Activated T-helper 17 cell treated with anti-CD3 and anti-CD28 coated beads, Interleukin-2, amount 50 U/mL, for 72 hours (primary cell): ENCODE measurements at regions not wholly inside any gene's neighbourhood (a gene's known extent, or its start where the extent isn't known, plus 50 kb on each side); places are given as distances from the start of the nearest gene placed in this dataset.
A peak's percentile ranks its signal among the peaks of the same experiment; 100 is the strongest.

Experiments
- ATAC-seq: fragments of 150-1000 bp; cut with Tn5 transposase; replicated peaks from 2 replicates; pipeline ENCODE4 v1.10.0; 2021; ENCODE audit warnings: mild to moderate bottlenecking, moderate library complexity
- H3K27ac Mint-ChIP-seq: one replicate; pipeline ENCODE4 v1.8.0; 2022; ENCODE audit warnings: mixed read lengths
- H3K27me3 Mint-ChIP-seq: one replicate; pipeline ENCODE4 v1.8.0; 2022; ENCODE audit warnings: mixed read lengths
- H3K36me3 Mint-ChIP-seq: one replicate; pipeline ENCODE4 v1.8.0; 2022; ENCODE audit warnings: low read depth, mild to moderate bottlenecking, mixed read lengths
- H3K4me1 Mint-ChIP-seq: one replicate; pipeline ENCODE4 v1.8.0; 2022; ENCODE audit warnings: mixed read lengths
- H3K4me3 Mint-ChIP-seq: one replicate; pipeline ENCODE4 v1.8.0; 2022; ENCODE audit warnings: mild to moderate bottlenecking, mixed read lengths
- H3K9me3 Mint-ChIP-seq: one replicate; pipeline ENCODE4 v1.8.0; 2022; ENCODE audit warnings: mixed read lengths

DNA sequence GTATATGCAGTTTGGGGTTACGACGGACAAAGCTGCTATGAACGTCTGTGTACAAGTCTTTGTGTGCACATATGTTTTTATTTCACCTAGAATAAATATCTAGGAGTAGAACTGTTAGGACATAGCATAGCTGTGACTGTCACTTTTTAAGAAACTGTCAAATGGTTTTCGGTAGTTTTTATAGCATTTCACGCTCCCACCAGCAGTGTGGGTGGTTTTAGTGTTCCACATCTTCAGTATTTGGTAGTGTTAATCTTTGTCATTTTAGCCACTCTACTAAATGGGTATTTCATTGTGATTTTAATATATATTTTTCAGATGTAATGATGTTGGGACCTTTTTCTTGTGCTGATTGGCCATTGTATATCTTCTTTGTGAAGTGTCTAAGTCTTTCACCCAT lies 109.1 kb upstream of the BCAT1 start:
- no peak overlapping the region for H3K27ac Mint-ChIP-seq

DNA sequence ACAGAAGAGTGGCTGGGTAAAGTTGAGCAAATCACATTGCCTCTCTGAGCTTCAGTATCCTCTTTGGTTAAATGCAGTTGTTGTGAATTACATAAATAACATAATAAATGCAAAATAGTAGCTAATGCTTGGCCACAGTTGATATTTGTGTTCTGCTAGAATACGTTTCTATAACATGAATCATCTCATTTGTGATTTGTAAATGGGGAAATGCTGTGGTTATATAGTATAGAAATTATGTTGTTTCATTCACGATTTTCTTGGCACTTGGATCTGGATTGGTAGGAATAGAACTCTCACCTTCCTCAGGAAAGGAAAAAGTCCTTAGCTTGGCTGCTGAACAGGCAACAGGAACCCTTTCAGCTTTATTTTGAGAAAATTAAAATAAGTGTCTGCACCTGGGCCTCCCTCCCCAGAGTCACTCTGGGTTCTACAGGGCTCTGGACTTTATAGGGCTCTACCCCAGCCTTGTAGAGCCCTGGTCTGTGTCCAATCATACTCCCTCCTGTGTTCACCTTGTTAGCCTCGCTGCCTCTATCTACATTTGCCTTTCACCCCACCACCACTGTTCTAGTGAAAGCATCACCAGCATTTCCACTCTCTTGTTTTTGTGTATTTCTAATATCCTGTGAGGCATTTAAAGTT lies 107.7 kb upstream of the BCAT1 start:
- Mint-ChIP-seq H3K27me3 (no peaks in the 10 kb centered on the region), H3K4me1 (peaks cover 29% of the 10 kb centered on the region), H3K4me3 (peak overlapping the region; percentile 94), H3K36me3 (peaks cover 9% of the 10 kb centered on the region), H3K27ac (no peak overlapping the region), H3K9me3 (no peaks in the 10 kb centered on the region)
- ATAC-seq: no peak

More for the DNA sequence above, 109.1 kb upstream of the BCAT1 start:
- Mint-ChIP-seq H3K4me1 (peaks cover 22% of the 10 kb centered on the region), H3K4me3 (peak overlapping the region; percentile 7), H3K36me3 (peaks cover 6% of the 10 kb centered on the region), H3K9me3 (no peaks in the 10 kb centered on the region), H3K27me3 (no peaks in the 10 kb centered on the region)
- no peak for ATAC-seq

DNA sequence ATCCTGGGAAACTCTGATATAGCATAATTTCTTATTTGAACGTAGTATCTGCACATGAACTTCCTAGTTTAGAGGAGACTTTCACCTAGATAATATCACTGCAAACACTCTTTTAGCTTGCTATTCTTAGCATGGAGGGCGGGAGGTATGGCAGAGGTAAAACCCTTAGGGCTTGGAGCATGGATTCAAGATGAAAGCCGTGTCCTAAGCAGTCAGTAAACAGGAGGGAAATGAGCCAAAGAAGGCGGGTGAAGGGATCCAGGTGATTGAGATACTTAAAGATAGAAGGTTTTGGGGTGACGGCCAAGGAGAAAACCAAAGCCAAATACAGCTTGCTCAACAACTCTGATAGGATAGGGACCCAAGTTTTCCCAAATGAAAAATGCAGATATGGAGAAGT lies 107.1 kb upstream of the BCAT1 start:
- ATAC-seq: no peak
- peaks cover 34% of the 10 kb centered on the region for H3K4me1 Mint-ChIP-seq
- H3K27ac Mint-ChIP-seq: peak overlapping the region; percentile 38

DNA sequence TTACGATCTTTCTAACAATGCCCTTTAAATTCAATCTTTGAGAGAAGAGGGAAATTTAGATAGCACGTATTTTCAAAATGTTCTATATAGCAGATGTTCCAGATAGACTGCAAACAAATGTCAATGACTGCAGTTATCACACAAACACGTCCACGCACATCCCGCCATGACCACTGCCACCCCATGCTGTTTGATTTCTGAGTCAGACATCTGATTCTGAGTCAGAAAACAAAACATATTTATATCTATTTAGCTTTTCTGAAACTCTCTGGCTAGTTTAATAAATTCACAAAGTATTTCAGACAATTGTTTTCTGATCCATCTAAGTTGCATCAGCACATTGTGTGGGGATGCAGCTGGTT lies 105.9 kb upstream of the BCAT1 start:
- Mint-ChIP-seq H3K4me1 (peaks cover 38% of the 10 kb centered on the region), H3K4me3 (peak overlapping the region; percentile 94), H3K36me3 (peaks cover 9% of the 10 kb centered on the region), H3K27ac (peak overlapping the region; percentile 92), H3K27me3 (no peaks in the 10 kb centered on the region), H3K9me3 (no peaks in the 10 kb centered on the region)
- ATAC-seq: peak; percentile 53

More for the DNA sequence above, 107.1 kb upstream of the BCAT1 start:
- peak overlapping the region; percentile 94 for H3K4me3 Mint-ChIP-seq
- peaks cover 9% of the 10 kb centered on the region for H3K36me3 Mint-ChIP-seq
- no peaks in the 10 kb centered on the region for H3K27me3 Mint-ChIP-seq
- H3K9me3 Mint-ChIP-seq: no peaks in the 10 kb centered on the region

DNA sequence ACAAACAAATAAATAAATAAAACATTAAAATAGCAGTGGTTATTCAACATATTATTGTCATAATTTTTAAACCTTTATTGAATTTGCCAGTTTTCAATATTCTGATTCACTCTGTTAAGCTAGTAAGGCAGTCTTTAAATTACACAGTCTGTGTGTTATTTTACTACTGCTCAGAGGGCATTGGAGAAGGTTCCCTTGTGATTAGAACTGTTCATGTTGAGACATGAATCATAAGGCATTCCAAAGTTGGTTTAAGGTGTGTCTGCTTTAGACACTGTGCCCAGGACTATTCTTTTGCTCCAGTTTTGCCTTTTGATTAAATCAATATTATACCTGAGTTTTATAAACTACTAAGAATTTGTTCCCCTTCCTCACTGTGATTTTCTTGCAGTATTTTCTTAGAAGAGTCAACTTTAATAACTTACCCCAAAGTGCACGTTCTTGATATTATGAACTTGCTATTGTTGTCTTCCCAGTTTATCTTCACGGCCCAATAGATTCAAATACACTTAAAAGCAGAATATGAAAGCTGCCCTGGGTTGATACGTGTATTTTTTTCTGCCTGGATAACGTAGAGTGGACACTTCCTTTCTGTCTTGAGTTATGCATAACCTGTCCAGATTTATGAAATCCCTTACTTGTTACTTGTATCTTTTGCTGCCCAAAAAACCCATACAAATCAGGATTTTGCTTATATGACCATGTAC lies 105.3 kb upstream of the BCAT1 start:
- ATAC-seq: peak; percentile 15
- peak overlapping the region; percentile 94 for H3K4me3 Mint-ChIP-seq
- peak overlapping the region; percentile 92 for H3K27ac Mint-ChIP-seq
- peaks cover 9% of the 10 kb centered on the region for H3K36me3 Mint-ChIP-seq
- H3K9me3 Mint-ChIP-seq: no peaks in the 10 kb centered on the region
- H3K27me3 Mint-ChIP-seq: no peaks in the 10 kb centered on the region
- H3K4me1 Mint-ChIP-seq: peaks cover 38% of the 10 kb centered on the region

DNA sequence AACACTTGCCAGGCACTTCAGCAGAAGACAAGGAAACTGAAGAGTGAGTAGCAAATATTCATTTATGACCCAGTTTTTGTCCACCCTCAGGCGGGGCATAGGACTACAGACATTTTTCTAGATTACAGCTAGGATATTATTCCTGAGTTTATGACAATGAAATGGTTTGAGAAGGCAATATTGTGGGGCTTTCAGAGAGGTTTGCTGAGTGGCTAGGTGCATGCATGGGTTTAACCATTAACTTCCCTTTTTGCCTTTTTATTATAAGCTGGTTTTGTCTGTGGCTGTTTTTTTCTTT lies 104.0 kb upstream of the BCAT1 start:
- ATAC-seq: no peak
- no peaks in the 10 kb centered on the region for H3K9me3 Mint-ChIP-seq
- peaks cover 38% of the 10 kb centered on the region for H3K4me1 Mint-ChIP-seq
- H3K36me3 Mint-ChIP-seq: peaks cover 9% of the 10 kb centered on the region
- H3K4me3 Mint-ChIP-seq: peak overlapping the region; percentile 94
- no peaks in the 10 kb centered on the region for H3K27me3 Mint-ChIP-seq
- peak overlapping the region; percentile 97 for H3K27ac Mint-ChIP-seq

DNA sequence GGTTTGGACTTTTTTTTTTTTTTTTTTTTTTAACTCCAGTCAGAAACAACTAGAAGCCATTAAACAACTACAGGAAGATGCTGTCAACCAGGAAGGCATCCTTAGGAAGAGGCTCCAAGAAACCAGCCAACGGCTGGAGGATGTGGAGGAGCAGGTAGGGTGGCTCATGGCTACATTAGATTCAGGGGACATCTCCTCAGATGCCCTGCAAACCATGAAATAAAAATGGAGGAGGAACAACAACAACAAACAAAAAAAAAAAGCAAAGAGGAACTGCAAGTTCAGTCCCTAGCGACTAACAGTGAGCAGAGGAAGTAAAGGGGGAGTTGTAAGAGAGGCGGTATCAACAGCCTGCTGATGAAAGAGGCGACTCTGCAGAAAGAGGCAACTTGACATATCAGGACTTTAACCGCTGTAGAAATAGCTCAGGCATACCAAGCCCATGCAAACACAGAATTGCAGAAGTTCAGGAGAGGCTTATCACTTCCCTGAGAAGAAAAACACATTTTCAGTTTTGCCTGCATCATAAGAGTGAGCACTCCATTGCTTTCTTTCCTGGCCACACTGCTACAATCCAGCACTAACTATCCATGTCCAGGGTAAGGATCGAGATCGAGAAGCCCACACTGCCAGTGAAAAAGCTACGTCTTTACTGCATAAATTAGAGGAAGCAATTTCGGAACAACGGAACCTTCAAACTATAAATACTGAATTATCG lies 103.5 kb upstream of the BCAT1 start:
- Mint-ChIP-seq H3K4me1 (peaks cover 38% of the 10 kb centered on the region), H3K27me3 (no peaks in the 10 kb centered on the region), H3K4me3 (peak overlapping the region; percentile 94), H3K36me3 (peaks cover 9% of the 10 kb centered on the region), H3K27ac (peak overlapping the region; percentile 97), H3K9me3 (no peaks in the 10 kb centered on the region)
- ATAC-seq: peak; percentile 64

DNA sequence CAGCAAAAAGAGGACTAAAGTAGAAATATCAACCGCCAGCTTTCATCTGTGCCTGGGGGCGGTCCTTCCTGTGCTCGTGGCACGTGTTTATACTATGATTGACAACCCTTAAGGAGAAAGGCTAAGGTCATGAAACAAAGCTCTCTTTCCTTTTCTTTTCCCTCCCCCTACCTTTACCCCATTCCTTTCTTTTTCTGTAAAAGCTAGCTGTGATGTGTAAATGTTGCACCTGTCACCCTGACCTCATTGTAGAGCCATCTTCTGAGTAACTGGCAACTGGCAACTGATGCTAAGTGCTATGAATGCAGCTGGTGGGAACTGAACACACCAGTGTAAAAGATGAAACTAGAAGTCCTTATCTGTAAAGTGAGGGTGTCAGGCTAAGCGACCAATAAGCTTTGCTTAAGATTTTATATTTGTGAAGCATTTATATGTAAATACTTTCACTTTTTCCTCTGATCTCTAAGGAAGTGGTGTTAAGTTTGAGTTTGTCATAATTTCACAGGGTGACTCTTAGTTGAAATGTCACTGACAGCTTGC lies 102.8 kb upstream of the BCAT1 start:
- peaks cover 38% of the 10 kb centered on the region for H3K4me1 Mint-ChIP-seq
- peak; percentile 80 for ATAC-seq
- no peaks in the 10 kb centered on the region for H3K9me3 Mint-ChIP-seq
- H3K27me3 Mint-ChIP-seq: no peaks in the 10 kb centered on the region
- peak overlapping the region; percentile 94 for H3K4me3 Mint-ChIP-seq
- H3K27ac Mint-ChIP-seq: peak overlapping the region; percentile 97
- peaks cover 9% of the 10 kb centered on the region for H3K36me3 Mint-ChIP-seq

DNA sequence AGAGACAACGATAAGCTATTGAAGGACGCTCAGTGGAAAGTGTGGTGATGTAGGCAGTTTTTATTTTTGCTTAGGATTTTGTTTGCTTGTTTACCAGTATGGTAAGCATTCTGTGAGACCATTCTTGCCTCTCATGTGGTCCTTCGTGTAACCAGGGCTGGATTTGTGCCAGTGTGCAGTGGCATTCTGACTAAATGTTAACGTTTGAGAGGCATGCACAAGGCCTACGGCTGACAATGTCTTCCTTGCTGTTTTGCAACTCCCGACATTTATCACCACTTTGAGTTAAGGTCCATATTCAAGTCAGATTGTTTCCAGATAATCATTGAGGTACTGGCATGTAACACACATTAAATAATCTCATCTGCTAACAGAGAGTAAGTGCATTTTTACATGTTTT lies 102.3 kb upstream of the BCAT1 start:
- Mint-ChIP-seq H3K27ac (peak overlapping the region; percentile 97), H3K36me3 (peaks cover 9% of the 10 kb centered on the region), H3K4me1 (peaks cover 38% of the 10 kb centered on the region), H3K9me3 (no peaks in the 10 kb centered on the region), H3K27me3 (no peaks in the 10 kb centered on the region), H3K4me3 (peak overlapping the region; percentile 94)
- ATAC-seq: no peak

DNA sequence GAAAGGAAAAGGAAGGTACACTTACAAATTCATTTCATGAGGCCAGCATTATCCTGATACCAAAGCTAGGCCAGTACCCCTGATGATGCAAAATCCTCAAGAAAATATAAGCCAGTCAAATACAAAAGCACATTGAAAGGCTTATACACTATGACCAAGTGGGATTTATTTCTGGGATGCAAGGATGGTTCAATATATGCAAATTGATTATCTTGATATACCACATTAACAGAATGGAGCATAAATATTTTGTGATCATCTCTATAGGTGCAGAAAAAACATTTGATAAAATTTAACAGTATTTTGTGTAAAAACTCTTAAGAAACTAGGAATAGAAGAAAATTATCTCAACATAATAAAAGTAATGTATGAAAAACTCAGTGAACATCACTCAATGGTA lies 97.0 kb upstream of the BCAT1 start:
- H3K36me3 Mint-ChIP-seq: no peaks in the 10 kb centered on the region
- H3K27me3 Mint-ChIP-seq: peaks cover 2% of the 10 kb centered on the region
- H3K4me3 Mint-ChIP-seq: no peak overlapping the region
- H3K9me3 Mint-ChIP-seq: no peaks in the 10 kb centered on the region
- ATAC-seq: no peak
- peaks cover 3% of the 10 kb centered on the region for H3K4me1 Mint-ChIP-seq
- H3K27ac Mint-ChIP-seq: no peak overlapping the region

DNA sequence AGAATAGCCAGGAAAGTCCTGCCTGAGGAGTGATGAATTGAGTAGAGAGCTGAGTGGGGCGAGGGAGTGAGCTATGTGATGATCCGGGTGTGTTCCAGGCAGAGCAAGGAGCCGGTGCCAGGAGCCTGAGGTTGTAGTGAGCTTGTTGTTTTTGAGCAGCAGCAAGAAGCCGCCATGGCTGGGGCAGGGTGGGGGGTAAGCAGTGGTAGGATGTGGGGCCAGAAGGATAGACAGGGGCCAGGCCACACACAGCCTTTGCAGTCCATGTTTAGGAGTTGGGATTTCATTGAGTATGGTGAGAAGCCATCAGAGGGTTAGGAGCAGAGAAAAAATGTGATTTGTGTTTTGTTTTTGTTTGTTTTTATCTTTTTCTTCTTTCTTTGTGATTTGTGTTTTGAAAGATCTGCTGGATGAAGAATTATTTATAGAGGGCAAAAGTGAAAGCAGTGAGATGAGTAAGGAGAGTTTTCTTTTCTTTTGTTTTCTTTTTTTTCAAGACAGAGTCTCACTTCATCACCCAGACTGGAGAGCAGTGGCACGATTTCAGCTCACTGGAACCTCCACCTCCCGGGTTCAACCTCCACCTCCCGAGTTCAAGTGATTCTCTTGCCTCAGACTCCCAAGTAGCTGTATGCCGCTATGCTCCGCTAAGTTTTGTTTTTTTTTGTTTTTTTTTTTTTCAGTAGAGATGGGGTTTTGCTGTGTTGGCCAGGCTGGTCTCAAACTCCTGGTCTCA lies 92.3 kb upstream of the BCAT1 start:
- Mint-ChIP-seq H3K4me1 (no peaks in the 10 kb centered on the region), H3K27ac (no peak overlapping the region), H3K9me3 (no peaks in the 10 kb centered on the region), H3K36me3 (no peaks in the 10 kb centered on the region), H3K4me3 (no peak overlapping the region), H3K27me3 (peaks cover 14% of the 10 kb centered on the region)
- no peak for ATAC-seq

DNA sequence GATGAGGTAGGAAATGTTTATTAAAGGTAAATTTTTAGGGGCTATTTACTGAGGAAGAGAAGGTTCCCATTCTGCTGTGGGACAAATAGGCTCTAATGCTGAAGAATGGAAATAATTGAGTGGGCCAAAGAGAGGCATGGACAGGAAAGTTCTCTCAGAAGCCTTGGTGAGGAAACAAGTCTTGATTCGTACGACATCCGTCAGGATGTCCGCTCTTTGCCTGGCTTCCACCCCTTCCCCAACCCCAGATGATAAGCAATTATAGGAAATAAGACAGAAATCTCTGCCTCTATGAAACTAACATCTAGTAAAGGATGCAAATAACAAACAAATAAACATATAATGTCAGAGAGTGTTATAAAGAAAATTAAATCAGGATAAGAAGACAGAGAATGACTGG lies 91.7 kb upstream of the BCAT1 start:
- ATAC-seq: no peak
- H3K9me3 Mint-ChIP-seq: no peaks in the 10 kb centered on the region
- H3K27me3 Mint-ChIP-seq: peaks cover 16% of the 10 kb centered on the region
- no peaks in the 10 kb centered on the region for H3K36me3 Mint-ChIP-seq
- H3K4me1 Mint-ChIP-seq: no peaks in the 10 kb centered on the region
- H3K27ac Mint-ChIP-seq: no peak overlapping the region
- H3K4me3 Mint-ChIP-seq: no peak overlapping the region

DNA sequence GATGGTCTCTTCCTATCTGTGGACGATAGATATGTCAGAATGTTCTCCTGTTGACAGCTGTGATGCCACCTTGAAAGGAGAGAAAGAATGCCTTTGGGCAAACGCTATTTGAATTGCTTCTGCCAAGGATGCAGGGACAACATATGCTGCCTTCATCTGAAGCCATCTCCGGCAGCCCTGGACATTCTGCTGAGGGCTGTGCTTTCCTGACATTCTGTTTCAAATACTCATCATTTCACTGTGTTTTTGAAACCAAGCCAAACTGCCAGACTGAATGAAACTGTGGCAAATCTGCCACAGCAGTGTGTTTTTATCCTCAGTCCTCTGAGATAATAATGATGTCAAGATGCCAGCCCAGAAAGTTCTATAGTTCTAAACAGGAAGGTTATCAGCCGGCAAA lies 85.8 kb upstream of the BCAT1 start:
- no peak overlapping the region for H3K27ac Mint-ChIP-seq
- H3K4me3 Mint-ChIP-seq: no peak overlapping the region
- no peaks in the 10 kb centered on the region for H3K9me3 Mint-ChIP-seq
- peaks cover 12% of the 10 kb centered on the region for H3K27me3 Mint-ChIP-seq
- H3K36me3 Mint-ChIP-seq: no peaks in the 10 kb centered on the region
- H3K4me1 Mint-ChIP-seq: no peaks in the 10 kb centered on the region
- ATAC-seq: no peak

DNA sequence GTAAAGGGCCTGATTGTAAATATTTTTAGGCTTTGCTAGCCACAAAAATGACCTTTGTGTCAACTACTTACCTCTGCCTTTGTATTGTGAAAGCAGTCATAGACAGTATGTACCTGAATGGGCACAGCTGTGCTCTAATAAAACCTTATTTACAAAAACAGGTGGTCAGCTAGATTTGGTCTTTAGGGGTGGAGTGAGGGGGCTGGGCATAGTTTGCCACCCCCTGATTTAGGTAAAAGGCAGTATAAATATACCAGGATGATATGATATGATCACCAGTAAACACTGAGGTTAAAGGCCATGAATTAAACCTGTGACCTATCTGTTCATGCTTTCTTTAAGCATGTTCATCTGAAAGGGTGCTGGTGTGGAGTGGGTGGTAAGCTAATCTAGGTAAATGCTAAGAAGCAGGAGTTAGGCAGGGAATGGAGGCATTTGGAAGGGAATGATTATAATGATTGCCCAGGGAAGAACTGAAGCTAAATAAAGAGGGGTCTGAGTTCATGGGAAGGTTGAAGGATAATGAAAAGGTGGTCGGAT lies 77.1 kb upstream of the BCAT1 start:
- Mint-ChIP-seq H3K36me3 (no peaks in the 10 kb centered on the region), H3K27ac (no peak overlapping the region), H3K4me3 (no peak overlapping the region), H3K4me1 (no peaks in the 10 kb centered on the region), H3K27me3 (no peaks in the 10 kb centered on the region), H3K9me3 (no peaks in the 10 kb centered on the region)
- no peak for ATAC-seq
